HUES6 (cell line): ENCODE measurements at regions not wholly inside any gene's neighbourhood (a gene's known extent, or its start where the extent isn't known, plus 50 kb on each side); places are given as distances from the start of the nearest gene placed in this dataset.

Source experiments
- H3K27ac ChIP-seq: 2 replicates; pipeline ENCODE4 v1.7.0; 2013; ENCODE audit warnings: low read depth, mild to moderate bottlenecking, low read length, inconsistent platforms
- H3K27me3 ChIP-seq: 2 replicates; pipeline ENCODE4 v1.6.1; 2013; ENCODE audit warnings: low read length; ENCODE audit not compliant: control insufficient read depth, insufficient read depth
- H3K36me3 ChIP-seq: 2 replicates; pipeline ENCODE4 v1.6.1; 2013; ENCODE audit warnings: low read length; ENCODE audit not compliant: control insufficient read depth, insufficient read depth
- H3K4me1 ChIP-seq: 2 replicates; pipeline ENCODE4 v1.6.1; 2013; ENCODE audit warnings: low read length; ENCODE audit not compliant: control insufficient read depth, insufficient read depth
- H3K4me3 ChIP-seq: 2 replicates; pipeline ENCODE4 v1.5.1; 2013; ENCODE audit warnings: low read depth, low read length
- H3K9ac ChIP-seq: one replicate; pipeline ENCODE4 v1.6.1; 2013; ENCODE audit warnings: mild to moderate bottlenecking, low read length
- H3K9me3 ChIP-seq: 2 replicates; pipeline ENCODE4 v1.6.1; 2013; ENCODE audit warnings: low read depth, low read length; ENCODE audit not compliant: control insufficient read depth, insufficient read depth

DNA sequence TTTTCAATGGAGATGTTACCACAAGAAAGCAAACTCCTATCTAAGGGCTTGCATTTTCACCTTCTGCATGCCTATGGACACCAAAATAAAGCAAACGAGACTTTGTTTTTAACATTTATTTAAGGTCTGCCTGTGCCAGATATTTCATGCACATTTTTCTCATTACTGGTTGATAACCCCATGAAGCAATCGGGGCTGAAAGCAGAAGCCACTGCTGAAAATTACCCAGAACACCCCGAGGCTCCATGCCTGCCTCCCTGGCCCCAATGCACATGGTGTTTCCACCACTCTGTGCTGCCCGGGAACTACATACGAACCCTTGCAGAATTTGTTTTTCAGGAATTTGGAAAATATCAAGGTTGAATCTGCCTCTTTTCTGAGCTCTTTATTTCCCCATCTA lies 240.1 kb downstream of the NR2F1-AS1 start:
- no peaks in the 10 kb centered on the region for H3K36me3 ChIP-seq

GRCh38 chr5:93337138-93337537 lies 243.9 kb downstream of the NR2F1-AS1 start:
- no peaks in the 10 kb centered on the region for H3K36me3 ChIP-seq
- H3K4me3 ChIP-seq = no peak overlapping the region
- H3K27ac ChIP-seq = no peak overlapping the region
- no peaks in the 10 kb centered on the region for H3K27me3 ChIP-seq
- no peaks in the 10 kb centered on the region for H3K9me3 ChIP-seq
- H3K9ac ChIP-seq = no peak overlapping the region
- no peaks in the 10 kb centered on the region for H3K4me1 ChIP-seq

More for the DNA sequence above, 240.1 kb downstream of the NR2F1-AS1 start:
- H3K9me3 ChIP-seq = no peaks in the 10 kb centered on the region
- H3K4me3 ChIP-seq = no peak overlapping the region
- no peak overlapping the region for H3K9ac ChIP-seq
- H3K27me3 ChIP-seq = no peaks in the 10 kb centered on the region
- no peaks in the 10 kb centered on the region for H3K4me1 ChIP-seq
- no peak overlapping the region for H3K27ac ChIP-seq

- H3K4me3 ChIP-seq = no peak overlapping the region
- no peak overlapping the region for H3K9ac ChIP-seq
- H3K9me3 ChIP-seq = no peaks in the 10 kb centered on the region
- no peaks in the 10 kb centered on the region for H3K27me3 ChIP-seq
- no peak overlapping the region for H3K27ac ChIP-seq
- no peaks in the 10 kb centered on the region for H3K36me3 ChIP-seq
- H3K4me1 ChIP-seq = no peaks in the 10 kb centered on the region
Measured at GRCh38 chr5:93336330-93337110, 244.5 kb downstream of the NR2F1-AS1 start.

- Histone ChIP-seq H3K9ac (no peak overlapping the region), H3K9me3 (no peaks in the 10 kb centered on the region), H3K36me3 (no peaks in the 10 kb centered on the region), H3K27ac (no peak overlapping the region), H3K4me3 (no peak overlapping the region), H3K27me3 (no peaks in the 10 kb centered on the region), H3K4me1 (no peaks in the 10 kb centered on the region)
Measured at GRCh38 chr5:93331863-93332262, 249.2 kb downstream of the NR2F1-AS1 start.

- Histone ChIP-seq H3K4me1 (no peaks in the 10 kb centered on the region), H3K27me3 (no peaks in the 10 kb centered on the region), H3K9ac (no peak overlapping the region), H3K36me3 (no peaks in the 10 kb centered on the region), H3K9me3 (no peaks in the 10 kb centered on the region), H3K4me3 (no peak overlapping the region), H3K27ac (no peak overlapping the region)
Measured at GRCh38 chr5:93331241-93331640, 249.8 kb downstream of the NR2F1-AS1 start.

DNA sequence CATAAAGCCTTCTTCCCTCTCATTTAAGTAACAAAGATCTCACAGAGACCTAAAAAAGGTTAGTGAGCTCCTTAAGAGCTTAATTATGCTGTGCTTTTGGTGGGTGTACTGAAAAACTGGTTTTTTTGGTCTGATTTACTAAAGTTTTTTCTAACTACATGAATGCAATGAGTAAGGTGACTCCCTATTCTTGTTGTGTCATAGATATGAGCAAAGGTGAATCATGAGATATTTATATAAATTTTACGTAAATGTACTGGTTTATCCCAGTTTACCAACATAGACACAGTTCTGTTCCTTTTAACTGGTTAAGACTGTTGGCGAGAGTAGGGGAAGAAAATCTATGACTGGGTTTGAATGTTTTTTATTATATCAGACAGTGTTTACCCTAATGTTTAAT lies 250.5 kb downstream of the NR2F1-AS1 start:
- Histone ChIP-seq H3K4me3 (no peak overlapping the region), H3K9ac (no peak overlapping the region), H3K4me1 (no peaks in the 10 kb centered on the region), H3K27me3 (no peaks in the 10 kb centered on the region), H3K36me3 (no peaks in the 10 kb centered on the region), H3K27ac (no peak overlapping the region), H3K9me3 (no peaks in the 10 kb centered on the region)

DNA sequence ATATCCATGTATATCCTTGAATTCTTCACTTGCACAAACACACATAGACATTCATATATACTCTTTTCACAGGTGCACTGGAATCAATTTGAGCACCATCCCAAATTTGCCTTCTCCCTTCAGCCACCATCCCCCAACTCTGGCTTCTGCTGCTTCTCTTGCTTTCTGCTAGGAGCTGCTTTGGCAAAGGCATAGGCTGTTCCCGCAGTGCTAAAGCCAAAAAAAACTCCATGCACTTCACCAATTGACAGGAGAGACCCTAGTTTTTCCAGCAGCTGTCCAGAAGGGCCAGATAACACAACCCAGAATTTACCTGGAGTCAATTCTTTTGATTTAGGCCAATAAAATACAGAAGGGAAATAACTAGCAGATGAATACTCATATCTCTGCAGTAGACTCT lies 251.3 kb downstream of the NR2F1-AS1 start:
- no peaks in the 10 kb centered on the region for H3K27me3 ChIP-seq
- H3K4me3 ChIP-seq = no peak overlapping the region
- H3K27ac ChIP-seq = no peak overlapping the region
- H3K36me3 ChIP-seq = no peaks in the 10 kb centered on the region
- H3K4me1 ChIP-seq = no peaks in the 10 kb centered on the region
- H3K9ac ChIP-seq = no peak overlapping the region
- no peaks in the 10 kb centered on the region for H3K9me3 ChIP-seq

DNA sequence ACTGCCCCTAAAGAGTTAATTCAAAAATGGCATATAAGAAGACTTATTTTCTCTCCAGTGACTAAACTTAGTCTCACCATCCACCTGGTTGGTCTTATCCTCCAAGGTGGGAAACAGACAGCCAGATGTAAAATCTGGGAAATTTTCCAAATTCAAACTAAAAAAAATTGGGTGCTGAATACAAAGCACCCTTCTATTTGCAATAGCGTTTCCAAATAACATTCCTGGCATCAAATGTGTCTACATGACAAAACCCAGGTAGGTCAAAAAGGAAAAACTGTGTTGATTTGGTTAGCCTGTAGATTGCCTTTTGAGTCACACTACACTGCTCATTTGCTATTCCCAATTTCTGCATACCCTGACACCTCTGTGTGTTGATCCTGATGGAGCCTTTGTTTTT lies 252.2 kb downstream of the NR2F1-AS1 start:
- Histone ChIP-seq H3K4me3 (no peak overlapping the region), H3K9me3 (no peaks in the 10 kb centered on the region), H3K4me1 (no peaks in the 10 kb centered on the region), H3K9ac (no peak overlapping the region), H3K27me3 (no peaks in the 10 kb centered on the region), H3K27ac (no peak overlapping the region), H3K36me3 (no peaks in the 10 kb centered on the region)

GRCh38 chr5:93327605-93328004 lies 253.4 kb downstream of the NR2F1-AS1 start:
- no peaks in the 10 kb centered on the region for H3K9me3 ChIP-seq
- no peaks in the 10 kb centered on the region for H3K27me3 ChIP-seq

GRCh38 chr5:93325946-93326345 lies 255.1 kb downstream of the NR2F1-AS1 start:
- no peaks in the 10 kb centered on the region for H3K9me3 ChIP-seq
- H3K36me3 ChIP-seq = no peaks in the 10 kb centered on the region
- H3K27ac ChIP-seq = no peak overlapping the region
- H3K4me1 ChIP-seq = no peaks in the 10 kb centered on the region
- no peak overlapping the region for H3K9ac ChIP-seq
- H3K27me3 ChIP-seq = no peaks in the 10 kb centered on the region
- no peak overlapping the region for H3K4me3 ChIP-seq

More at GRCh38 chr5:93327605-93328004, 253.4 kb downstream of the NR2F1-AS1 start:
- Histone ChIP-seq H3K27ac (no peak overlapping the region), H3K9ac (no peak overlapping the region), H3K4me1 (no peaks in the 10 kb centered on the region), H3K4me3 (no peak overlapping the region), H3K36me3 (no peaks in the 10 kb centered on the region)

GRCh38 chr5:93322974-93323860 lies 257.8 kb downstream of the NR2F1-AS1 start:
- H3K27me3 ChIP-seq = no peaks in the 10 kb centered on the region

More at GRCh38 chr5:93322974-93323860, 257.8 kb downstream of the NR2F1-AS1 start:
- H3K9me3 ChIP-seq = no peaks in the 10 kb centered on the region
- H3K4me1 ChIP-seq = no peaks in the 10 kb centered on the region
- no peak overlapping the region for H3K9ac ChIP-seq
- no peak overlapping the region for H3K27ac ChIP-seq
- no peaks in the 10 kb centered on the region for H3K36me3 ChIP-seq
- no peak overlapping the region for H3K4me3 ChIP-seq
